H9 (cell line): ENCODE measurements at regions not wholly inside any gene's neighbourhood (a gene's known extent, or its start where the extent isn't known, plus 50 kb on each side); places are given as distances from the start of the nearest gene placed in this dataset.

ENCODE experiments used
- DNase-seq: peaks from one replicate; pipeline ENCODE4 v3.0.0-alpha.2; 2017
- H2AFZ ChIP-seq: one replicate; pipeline ENCODE4 v1.6.1; 2013; ENCODE audit warnings: mild to moderate bottlenecking, low read length, control low read depth, moderate library complexity
- H2AK5ac ChIP-seq: 2 replicates; pipeline ENCODE4 v1.6.1; 2013; ENCODE audit warnings: low read length, control low read depth, mixed read lengths; ENCODE audit not compliant: insufficient read length
- H2BK120ac ChIP-seq: one replicate; pipeline ENCODE4 v1.6.1; 2013; ENCODE audit warnings: low read depth, mild to moderate bottlenecking, low read length, control low read depth, inconsistent platforms; ENCODE audit not compliant: poor library complexity, severe bottlenecking
- H2BK12ac ChIP-seq: 2 replicates; pipeline ENCODE4 v1.6.1; 2013; ENCODE audit warnings: low read length, control low read depth, mixed read lengths, low read depth; ENCODE audit not compliant: insufficient read length
- H2BK15ac ChIP-seq: 2 replicates; pipeline ENCODE4 v1.6.1; 2013; ENCODE audit warnings: low read depth, low read length, control low read depth
- H2BK20ac ChIP-seq: one replicate; pipeline ENCODE4 v1.6.1; 2013; ENCODE audit warnings: low read depth, mild to moderate bottlenecking, low read length, control low read depth, inconsistent platforms; ENCODE audit not compliant: poor library complexity, severe bottlenecking
- H2BK5ac ChIP-seq: 2 replicates; pipeline ENCODE4 v1.6.1; 2013; ENCODE audit warnings: low read length, control low read depth, mixed read lengths; ENCODE audit not compliant: insufficient read length
- H3K14ac ChIP-seq: 2 replicates; pipeline ENCODE4 v1.6.1; 2013; ENCODE audit warnings: low read length, control low read depth; ENCODE audit not compliant: insufficient read depth
- H3K18ac ChIP-seq: 2 replicates; pipeline ENCODE4 v1.6.1; 2013; ENCODE audit warnings: low read depth, mild to moderate bottlenecking, mixed read lengths, low read length, control low read depth; ENCODE audit not compliant: insufficient read length
- H3K23ac ChIP-seq: 2 replicates; pipeline ENCODE4 v1.6.1; 2013; ENCODE audit warnings: low read length, control low read depth, mixed read lengths, low read depth; ENCODE audit not compliant: insufficient read length
- H3K23me2 ChIP-seq: 2 replicates; pipeline ENCODE4 v1.6.1; 2013; ENCODE audit warnings: low read depth, mild to moderate bottlenecking, mixed read lengths, low read length, control low read depth; ENCODE audit not compliant: insufficient read length, poor library complexity, severe bottlenecking
- H3K27ac ChIP-seq: 2 replicates; pipeline ENCODE4 v1.5.1; 2013; ENCODE audit warnings: low read length, control low read depth, mixed read lengths, low read depth; ENCODE audit not compliant: insufficient read length
- H3K27me3 ChIP-seq: 2 replicates; pipeline ENCODE4 v1.6.1; 2013; ENCODE audit warnings: low read length, control low read depth, inconsistent platforms; ENCODE audit not compliant: insufficient read depth
- H3K4ac ChIP-seq: 2 replicates; pipeline ENCODE4 v1.6.1; 2013; ENCODE audit warnings: low read depth, mild to moderate bottlenecking, control low read depth, inconsistent platforms, low read length, moderate library complexity
- H3K4me1 ChIP-seq: 2 replicates; pipeline ENCODE4 v1.6.1; 2013; ENCODE audit warnings: low read length, control low read depth, inconsistent platforms; ENCODE audit not compliant: insufficient read depth
- H3K4me2 ChIP-seq: 2 replicates; pipeline ENCODE4 v1.6.1; 2013; ENCODE audit warnings: low read length, control low read depth, mixed read lengths; ENCODE audit not compliant: insufficient read length, insufficient read depth
- H3K56ac ChIP-seq: 2 replicates; pipeline ENCODE4 v1.6.1; 2013; ENCODE audit warnings: low read depth, mild to moderate bottlenecking, mixed read lengths, low read length, control low read depth; ENCODE audit not compliant: insufficient read length
- H3K79me1 ChIP-seq: 2 replicates; pipeline ENCODE4 v1.6.1; 2013; ENCODE audit warnings: low read depth, mild to moderate bottlenecking, moderate library complexity, low read length, control low read depth, inconsistent platforms; ENCODE audit not compliant: insufficient read depth, poor library complexity, severe bottlenecking
- H3K79me2 ChIP-seq: 2 replicates; pipeline ENCODE4 v1.6.1; 2013; ENCODE audit warnings: low read length, control low read depth, inconsistent platforms; ENCODE audit not compliant: insufficient read depth
- H3K9ac ChIP-seq: 2 replicates; pipeline ENCODE4 v1.6.1; 2013; ENCODE audit warnings: low read length, control low read depth, mixed read lengths; ENCODE audit not compliant: insufficient read length; ENCODE audit errors: extremely low read depth
- H3K9me3 ChIP-seq: one replicate; pipeline ENCODE4 v1.6.1; 2013; ENCODE audit warnings: low read depth, low read length, inconsistent platforms; ENCODE audit not compliant: control insufficient read depth
- H3T11ph ChIP-seq: one replicate; pipeline ENCODE4 v1.6.1; 2013; ENCODE audit warnings: mild to moderate bottlenecking, low read length, control low read depth, inconsistent platforms
- H4K20me1 ChIP-seq: one replicate; pipeline ENCODE4 v1.6.1; 2013; ENCODE audit not compliant: control insufficient read depth, insufficient read length, insufficient read depth
- H4K5ac ChIP-seq: 2 replicates; pipeline ENCODE4 v1.6.1; 2013; ENCODE audit warnings: low read depth, mild to moderate bottlenecking, mixed read lengths, low read length, control low read depth; ENCODE audit not compliant: insufficient read length
- H4K8ac ChIP-seq: replicated peaks from 2 replicates; pipeline ENCODE4 v1.6.1; 2013; ENCODE audit warnings: low read length, control low read depth, mixed read lengths, low read depth; ENCODE audit not compliant: insufficient read length
- H4K91ac ChIP-seq: 2 replicates; pipeline ENCODE4 v1.6.1; 2013; ENCODE audit warnings: low read depth, mild to moderate bottlenecking, moderate library complexity, mixed read lengths, low read length, control low read depth; ENCODE audit not compliant: insufficient read length
- H3K27ac Mint-ChIP-seq, 3 experiments: 2 replicates in 2 of 3; 3 replicates in 1 of 3; pipeline ENCODE4 v1.8.0; 2020 to 2021; ENCODE audit warnings: mixed read lengths in 3 of 3, mild to moderate bottlenecking in 1 of 3, moderate library complexity in 1 of 3
- H3K27me3 Mint-ChIP-seq: 2 replicates; pipeline ENCODE4 v1.8.0; 2021; ENCODE audit warnings: low read depth, mild to moderate bottlenecking, moderate library complexity, mixed read lengths
- H3K36me3 Mint-ChIP-seq, 3 experiments: 2 replicates in 2 of 3; 3 replicates in 1 of 3; pipeline ENCODE4 v1.8.0; 2020 to 2021; ENCODE audit warnings: low read depth in 3 of 3, mixed read lengths in 3 of 3; ENCODE audit not compliant: insufficient read depth in 1 of 3
- H3K4me1 Mint-ChIP-seq, 2 experiments: 2 replicates each; pipeline ENCODE4 v1.8.0; 2020; ENCODE audit warnings: mixed read lengths in 2 of 2
- H3K4me3 Mint-ChIP-seq, 2 experiments: 2 replicates in 1 of 2; 3 replicates in 1 of 2; pipeline ENCODE4 v1.8.0; 2020 to 2021; ENCODE audit warnings: mild to moderate bottlenecking in 2 of 2, mixed read lengths in 2 of 2, moderate library complexity in 1 of 2
- H3K9me3 Mint-ChIP-seq, 2 experiments: 2 replicates in 1 of 2; 3 replicates in 1 of 2; pipeline ENCODE4 v1.8.0; 2020; ENCODE audit warnings: mild to moderate bottlenecking in 2 of 2, mixed read lengths in 2 of 2, moderate library complexity in 1 of 2
- CTCF ChIP-seq: fragments of 200-600 bp; sonication (generic); conservative IDR thresholded peaks from 3 replicates; pipeline ENCODE4 v1.8.0; 2021; ENCODE audit warnings: antibody characterized with exemption, mild to moderate bottlenecking
- WGBS: extraction: QIAGEN DNeasy Blood & Tissue Kit; methylation state at CpG from one replicate; pipeline ENCODE4 v1.1.7; 2013; ENCODE audit warnings: missing lambda C conversion rate, low lambda C conversion rate, mixed read lengths; ENCODE audit not compliant: insufficient read length; ENCODE audit errors: extremely low coverage; 5-methylcytosine and 5-hydroxymethylcytosine counted together

DNA sequence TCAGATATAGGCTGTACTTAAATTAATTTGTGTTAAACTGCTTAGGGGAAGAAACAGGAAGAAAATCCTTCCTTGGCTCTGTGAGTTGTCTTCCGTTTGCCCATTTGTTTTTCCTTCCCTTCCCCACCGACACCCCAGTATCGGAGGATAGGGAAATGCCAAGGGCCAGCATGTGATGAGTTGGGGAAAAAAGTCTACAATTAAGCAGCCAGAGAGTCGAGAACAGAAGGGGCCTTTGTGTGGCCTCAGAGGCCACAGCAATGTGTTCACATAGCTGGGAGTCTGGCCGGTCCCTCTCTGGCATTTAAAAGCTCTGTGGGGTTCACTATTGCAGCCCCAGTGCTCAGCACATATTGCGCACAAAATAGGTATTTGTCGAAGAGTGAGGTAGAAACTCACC, 489.3 kb downstream of the MATN1 start:
- no peak for DNase-seq
- Histone ChIP-seq H3T11ph (no peak overlapping the region), H3K4me1 (no peaks in the 10 kb centered on the region), H2AK5ac (no peak overlapping the region), H3K27me3 (no peaks in the 10 kb centered on the region), H2BK120ac (no peak overlapping the region), H2AFZ (no peak overlapping the region), H3K9me3 (no peaks in the 10 kb centered on the region), H3K79me2 (no peaks in the 10 kb centered on the region), H3K23ac (no peak overlapping the region), H3K79me1 (no peaks in the 10 kb centered on the region), H3K9ac (no peak overlapping the region), H3K4me2 (no peak overlapping the region), H3K4ac (no peak overlapping the region), H3K14ac (no peak overlapping the region), H3K18ac (no peak overlapping the region), H4K20me1 (no peaks in the 10 kb centered on the region), H2BK5ac (no peak overlapping the region), H2BK15ac (no peak overlapping the region), H4K91ac (no peak overlapping the region), H3K27ac (no peak overlapping the region), H4K8ac (no peak overlapping the region), H2BK20ac (no peak overlapping the region), H4K5ac (no peak overlapping the region), H2BK12ac (no peak overlapping the region), H3K56ac (no peak overlapping the region), H3K23me2 (no peaks in the 10 kb centered on the region)
- Mint-ChIP-seq H3K36me3 (no peaks in the 10 kb centered on the region), H3K4me1 (no peaks in the 10 kb centered on the region), H3K27me3 (peaks cover 6% of the 10 kb centered on the region), H3K4me3 (no peak overlapping the region), H3K27ac (no peak overlapping the region; a peak in 1 of 7 replicates), H3K9me3 (no peaks in the 10 kb centered on the region; a peak in 1 of 5 replicates)
- WGBS = no CpG with 5 or more reads among the region's 7 CpGs
- TF ChIP-seq CTCF = no peak
